Esophagus muscularis mucosa (tissue), 4 donors: ENCODE measurements at regions not wholly inside any gene's neighbourhood (a gene's known extent, or its start where the extent isn't known, plus 50 kb on each side); places are given as distances from the start of the nearest gene placed in this dataset.

Experiments used
- EP300 ChIP-seq: sonication (generic); formaldehyde crosslinking; IDR thresholded peaks from one replicate; pipeline ENCODE4 v1.6.1; 2017; ENCODE audit warnings: antibody characterized with exemption
- POLR2A ChIP-seq: fragments of 450-650 bp; IDR thresholded peaks from one replicate; pipeline ENCODE4 v1.6.1; 2017; ENCODE audit warnings: antibody characterized with exemption, moderate library complexity, mild to moderate bottlenecking, low read depth
- TF ChIP-seq, protein P1 (sequence below), 3 experiments: fragments of 200-600 bp in 2 of 3; fragments of 450-650 bp in 1 of 3; sonication (generic) in 2 of 3; IDR thresholded peaks; one replicate each; pipeline ENCODE4 v1.5.1; 2017 to 2019; ENCODE audit warnings: antibody characterized with exemption in 3 of 3, mild to moderate bottlenecking in 2 of 3, moderate library complexity in 1 of 3

DNA sequence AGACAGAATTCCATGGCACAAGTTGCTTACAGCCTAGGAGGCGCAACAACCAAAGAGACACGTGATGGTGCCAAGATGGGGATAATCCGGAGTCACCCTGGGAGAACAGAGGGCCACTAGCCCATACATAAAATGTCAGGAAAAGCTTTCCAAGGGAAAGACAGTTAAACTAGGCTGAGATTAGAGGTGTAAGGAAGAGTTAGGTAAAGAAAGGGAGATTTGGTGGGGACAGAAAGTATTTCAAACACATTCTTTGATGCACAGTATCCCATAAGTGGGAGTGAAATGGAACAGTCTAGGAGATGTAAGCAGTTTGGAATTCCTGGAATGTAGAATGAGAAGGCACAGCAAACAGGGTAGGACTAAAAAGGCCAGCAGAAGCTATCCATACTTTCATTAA is 860.9 kb upstream of the LCORL start:
- TF ChIP-seq POLR2A (no peak), EP300 (no peak)
- TF ChIP-seq, protein P1, sequence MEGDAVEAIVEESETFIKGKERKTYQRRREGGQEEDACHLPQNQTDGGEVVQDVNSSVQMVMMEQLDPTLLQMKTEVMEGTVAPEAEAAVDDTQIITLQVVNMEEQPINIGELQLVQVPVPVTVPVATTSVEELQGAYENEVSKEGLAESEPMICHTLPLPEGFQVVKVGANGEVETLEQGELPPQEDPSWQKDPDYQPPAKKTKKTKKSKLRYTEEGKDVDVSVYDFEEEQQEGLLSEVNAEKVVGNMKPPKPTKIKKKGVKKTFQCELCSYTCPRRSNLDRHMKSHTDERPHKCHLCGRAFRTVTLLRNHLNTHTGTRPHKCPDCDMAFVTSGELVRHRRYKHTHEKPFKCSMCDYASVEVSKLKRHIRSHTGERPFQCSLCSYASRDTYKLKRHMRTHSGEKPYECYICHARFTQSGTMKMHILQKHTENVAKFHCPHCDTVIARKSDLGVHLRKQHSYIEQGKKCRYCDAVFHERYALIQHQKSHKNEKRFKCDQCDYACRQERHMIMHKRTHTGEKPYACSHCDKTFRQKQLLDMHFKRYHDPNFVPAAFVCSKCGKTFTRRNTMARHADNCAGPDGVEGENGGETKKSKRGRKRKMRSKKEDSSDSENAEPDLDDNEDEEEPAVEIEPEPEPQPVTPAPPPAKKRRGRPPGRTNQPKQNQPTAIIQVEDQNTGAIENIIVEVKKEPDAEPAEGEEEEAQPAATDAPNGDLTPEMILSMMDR (IDR thresholded peaks at IDR 0.05) = no peak
